Liver (tissue), 8 donors: ENCODE measurements at regions not wholly inside any gene's neighbourhood (a gene's known extent, or its start where the extent isn't known, plus 50 kb on each side); places are given as distances from the start of the nearest gene placed in this dataset.

Source experiments
- DNase-seq: peaks from one replicate; pipeline ENCODE4 v3.0.0-alpha.2; 2017; ENCODE audit warnings: low spot score
- H3K27ac ChIP-seq, 2 donors: one replicate each; pipeline ENCODE4 v1.7.0; 2013; ENCODE audit warnings: inconsistent platforms in 2 of 2, low read length in 2 of 2, control low read depth in 1 of 2, low read depth in 1 of 2, mild to moderate bottlenecking in 1 of 2
- H3K27me3 ChIP-seq, 4 donors: one replicate each; pipeline versions ENCODE4 v1.6.1 to v1.7.0; 2013; ENCODE audit warnings: low read length in 3 of 4, inconsistent platforms in 1 of 4, mild to moderate bottlenecking in 1 of 4, moderate library complexity in 1 of 4; ENCODE audit not compliant: control insufficient read depth in 4 of 4, insufficient read depth in 4 of 4
- H3K36me3 ChIP-seq, 4 donors: one replicate each; pipeline versions ENCODE4 v1.6.1 to v1.7.0; 2013; ENCODE audit warnings: low read length in 3 of 4, mild to moderate bottlenecking in 3 of 4, low read depth in 1 of 4, moderate library complexity in 1 of 4; ENCODE audit not compliant: control insufficient read depth in 4 of 4, insufficient read depth in 3 of 4
- H3K4me1 ChIP-seq, 4 donors: one replicate each; pipeline versions ENCODE4 v1.6.1 to v1.7.0; 2013; ENCODE audit warnings: low read length in 3 of 4, mild to moderate bottlenecking in 3 of 4, moderate library complexity in 1 of 4; ENCODE audit not compliant: control insufficient read depth in 4 of 4, insufficient read depth in 4 of 4
- H3K4me3 ChIP-seq, 3 donors: one replicate each; pipeline versions ENCODE4 v1.6.1 to v1.7.0; 2013; ENCODE audit warnings: low read length in 3 of 3, control low read depth in 1 of 3, low read depth in 1 of 3, mild to moderate bottlenecking in 1 of 3
- H3K9ac ChIP-seq, 2 donors: one replicate each; pipeline ENCODE4 v1.7.0; 2013; ENCODE audit warnings: low read length in 2 of 2, mild to moderate bottlenecking in 2 of 2, moderate library complexity in 2 of 2, control low read depth in 1 of 2, low read depth in 1 of 2
- H3K9me3 ChIP-seq, 4 donors: one replicate each; pipeline versions ENCODE4 v1.6.1 to v1.7.0; 2013; ENCODE audit warnings: low read length in 3 of 4; ENCODE audit not compliant: control insufficient read depth in 4 of 4
- ATF3 ChIP-seq: IDR thresholded peaks from 2 replicates; pipeline ENCODE4 v1.6.1; 2016; ENCODE audit warnings: antibody characterized with exemption
- CTCF ChIP-seq: fragments of 150-350 bp; IDR thresholded peaks from 2 replicates; pipeline ENCODE4 v1.5.1; 2017; ENCODE audit warnings: improper control_type of control experiment, low read depth, low read length; ENCODE audit not compliant: missing input control
- EGR1 ChIP-seq, 2 donors: IDR thresholded peaks; 2 replicates each; pipeline ENCODE4 v1.6.1; 2016 to 2018; ENCODE audit warnings: antibody characterized with exemption in 2 of 2, low read depth in 2 of 2
- FOXA1 ChIP-seq: IDR thresholded peaks from 2 replicates; pipeline ENCODE4 v1.6.1; 2016; ENCODE audit warnings: antibody characterized with exemption
- FOXA2 ChIP-seq: IDR thresholded peaks from 2 replicates; pipeline ENCODE4 v1.6.1; 2016; ENCODE audit warnings: antibody characterized with exemption
- GABPA ChIP-seq, 2 donors: IDR thresholded peaks in 1 of 2; conservative IDR thresholded peaks in 1 of 2; 2 replicates each; pipeline ENCODE4 v1.6.1; 2016; ENCODE audit warnings: antibody characterized with exemption in 2 of 2, mild to moderate bottlenecking in 1 of 2, moderate library complexity in 1 of 2
- HNF4A ChIP-seq, 2 donors: conservative IDR thresholded peaks; 2 replicates each; pipeline ENCODE4 v1.6.1; 2016; ENCODE audit warnings: antibody characterized with exemption in 2 of 2, mild to moderate bottlenecking in 2 of 2
- HNF4G ChIP-seq: IDR thresholded peaks from 2 replicates; pipeline ENCODE4 v1.6.1; 2016; ENCODE audit warnings: antibody characterized with exemption
- JUND ChIP-seq, 2 donors: IDR thresholded peaks; 2 replicates each; pipeline ENCODE4 v1.6.1; 2016; ENCODE audit warnings: antibody characterized with exemption in 2 of 2
- MAX ChIP-seq: IDR thresholded peaks from 2 replicates; pipeline ENCODE4 v1.6.1; 2016; ENCODE audit warnings: antibody characterized with exemption
- NR2F2 ChIP-seq: IDR thresholded peaks from 2 replicates; pipeline ENCODE4 v1.6.1; 2016; ENCODE audit warnings: antibody characterized with exemption
- RAD21 ChIP-seq, 2 donors: IDR thresholded peaks; 2 replicates each; pipeline ENCODE4 v1.6.1; 2016; ENCODE audit warnings: antibody characterized with exemption in 2 of 2, mild to moderate bottlenecking in 2 of 2
- REST ChIP-seq: IDR thresholded peaks from 2 replicates; pipeline ENCODE4 v1.6.1; 2016; ENCODE audit warnings: antibody characterized with exemption, mild to moderate bottlenecking
- RXRA ChIP-seq, 2 donors: IDR thresholded peaks; 2 replicates each; pipeline ENCODE4 v1.6.1; 2017 to 2018; ENCODE audit warnings: antibody characterized with exemption in 2 of 2, mild to moderate bottlenecking in 1 of 2
- SP1 ChIP-seq: IDR thresholded peaks from 2 replicates; pipeline ENCODE4 v1.6.1; 2018; ENCODE audit warnings: antibody characterized with exemption, mild to moderate bottlenecking
- TAF1 ChIP-seq: conservative IDR thresholded peaks from 2 replicates; pipeline ENCODE4 v1.6.1; 2016; ENCODE audit warnings: antibody characterized with exemption, mild to moderate bottlenecking
- YY1 ChIP-seq: IDR thresholded peaks from 2 replicates; pipeline ENCODE4 v1.6.1; 2016; ENCODE audit warnings: antibody characterized with exemption, mild to moderate bottlenecking
- ZBTB33 ChIP-seq: IDR thresholded peaks from 2 replicates; pipeline ENCODE4 v1.6.1; 2016; ENCODE audit warnings: antibody characterized with exemption
- WGBS: extraction: QIAGEN DNeasy Blood & Tissue Kit; methylation state at CpG from one replicate; pipeline ENCODE4 v1.1.7; 2013; 5-methylcytosine and 5-hydroxymethylcytosine counted together
- donor health status: healthy.
- donor health status: healthy.
- donor health status: healthy.
- donor health status: healthy.
- donor health status: healthy.

GRCh38 chr10:120400601-120401000 lies 56.4 kb upstream of the PLPP4 start:
- Histone ChIP-seq H3K9ac (no peak overlapping the region), H3K27me3 (peaks cover 0 to 3% (median 0%) of the 10 kb centered on the region in 4 donors), H3K27ac (no peak overlapping the region), H3K9me3 (peaks cover 0 to 7% (median under 1%) of the 10 kb centered on the region in 4 donors), H3K4me1 (no peaks in the 10 kb centered on the region), H3K36me3 (no peaks in the 10 kb centered on the region), H3K4me3 (no peak overlapping the region)
- TF ChIP-seq REST: no peak
- no peak for TF ChIP-seq RXRA (IDR thresholded peaks at IDR 0.05)
- TF ChIP-seq RAD21 (IDR thresholded peaks at IDR 0.05): no peak
- TF ChIP-seq JUND (IDR thresholded peaks at IDR 0.05): no peak
- no peak for TF ChIP-seq SP1
- no peak for TF ChIP-seq YY1
- no peak for TF ChIP-seq FOXA1
- no peak for TF ChIP-seq ATF3
- no peak for TF ChIP-seq HNF4A (conservative IDR thresholded peaks at IDR 0.05)
- no peak for TF ChIP-seq CTCF
- TF ChIP-seq EGR1 (IDR thresholded peaks at IDR 0.05; ENCODE audit: low read depth in 2 of 2): no peak
- TF ChIP-seq FOXA2: no peak
- no peak for TF ChIP-seq ZBTB33
- no peak for TF ChIP-seq GABPA (IDR thresholded peaks at IDR 0.05 in 1 of 2, conservative IDR thresholded peaks at IDR 0.05 in 1 of 2)
- TF ChIP-seq HNF4G: no peak
- TF ChIP-seq TAF1: no peak
- no peak for TF ChIP-seq NR2F2
- no peak for TF ChIP-seq MAX
- WGBS: 64% methylated on average over 1 of the region's 1 CpG
- DNase-seq: no peak
